Mucosa of rectum (tissue), 2 donors: ENCODE measurements at regions not wholly inside any gene's neighbourhood (a gene's known extent, or its start where the extent isn't known, plus 50 kb on each side); places are given as distances from the start of the nearest gene placed in this dataset.

Source experiments
- H3K27ac ChIP-seq, 2 donors: one replicate each; pipeline ENCODE4 v1.7.0; 2013; ENCODE audit warnings: inconsistent platforms in 2 of 2, low read depth in 2 of 2, low read length in 2 of 2
- H3K27me3 ChIP-seq, 2 donors: one replicate each; pipeline ENCODE4 v1.7.0; 2013; ENCODE audit warnings: low read length in 2 of 2; ENCODE audit not compliant: control insufficient read depth in 2 of 2, insufficient read depth in 2 of 2
- H3K36me3 ChIP-seq, 2 donors: one replicate each; pipeline ENCODE4 v1.7.0; 2013; ENCODE audit warnings: low read length in 2 of 2; ENCODE audit not compliant: control insufficient read depth in 2 of 2, insufficient read depth in 2 of 2
- H3K4me1 ChIP-seq, 2 donors: one replicate each; pipeline ENCODE4 v1.7.0; 2013; ENCODE audit warnings: low read length in 2 of 2, mild to moderate bottlenecking in 1 of 2; ENCODE audit not compliant: control insufficient read depth in 2 of 2, insufficient read depth in 2 of 2
- H3K4me3 ChIP-seq, 2 donors: one replicate each; pipeline ENCODE4 v1.7.0; 2013; ENCODE audit warnings: low read length in 2 of 2
- H3K9ac ChIP-seq, 2 donors: one replicate each; pipeline ENCODE4 v1.7.0; 2013; ENCODE audit warnings: low read length in 2 of 2, low read depth in 1 of 2, mild to moderate bottlenecking in 1 of 2
- H3K9me3 ChIP-seq, 2 donors: one replicate each; pipeline ENCODE4 v1.7.0; 2013; ENCODE audit warnings: low read length in 2 of 2; ENCODE audit not compliant: control insufficient read depth in 2 of 2
- donor health status: healthy.
- donor health status: Normal muscosa, but diverticular disease.

DNA sequence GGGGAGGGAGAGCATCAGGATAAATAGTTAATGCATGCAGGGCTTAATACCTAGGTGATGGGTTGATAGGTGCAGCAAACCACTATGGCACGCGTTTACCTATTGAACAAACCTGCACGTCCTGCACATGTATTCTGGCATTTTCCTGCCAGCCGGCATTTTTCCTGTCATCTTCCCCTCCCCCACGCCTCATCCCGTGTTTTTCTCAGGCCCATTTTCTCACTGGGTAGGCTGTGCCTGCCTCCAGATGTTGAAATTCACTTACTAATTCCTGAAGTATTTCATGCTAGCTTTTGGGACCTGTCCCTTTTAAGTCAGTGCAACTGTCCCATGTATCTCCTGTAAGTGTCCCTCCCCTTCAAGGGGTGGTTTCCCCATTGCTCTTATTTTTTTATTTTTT, 220.3 kb upstream of the NPY start:
- H3K27me3 ChIP-seq, result no peaks in the 10 kb centered on the region
- no peak overlapping the region for H3K4me3 ChIP-seq
- H3K4me1 ChIP-seq, result no peaks in the 10 kb centered on the region
- no peaks in the 10 kb centered on the region for H3K36me3 ChIP-seq
- no peak overlapping the region for H3K9ac ChIP-seq
- H3K27ac ChIP-seq, result no peak overlapping the region
- no peaks in the 10 kb centered on the region for H3K9me3 ChIP-seq

DNA sequence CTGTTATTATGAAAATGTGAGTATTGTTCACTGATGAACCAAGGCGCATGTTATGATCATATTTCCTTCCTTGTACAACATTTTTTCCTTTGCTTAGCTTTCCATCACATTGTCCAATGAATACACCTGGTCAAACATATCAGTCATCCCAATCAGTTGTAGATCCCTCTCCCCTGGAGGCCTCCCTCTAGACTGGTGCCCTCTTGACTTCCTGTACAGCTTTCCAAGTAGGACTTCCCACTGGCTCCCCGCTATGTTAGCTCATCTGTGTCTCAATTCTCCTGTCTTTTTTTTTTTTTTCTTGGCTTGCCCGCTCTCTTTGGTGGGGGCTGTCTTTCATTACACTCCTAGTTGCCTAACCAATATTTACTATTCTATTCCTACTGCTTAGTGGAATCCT, 214.2 kb upstream of the NPY start:
- Histone ChIP-seq H3K9me3 (no peaks in the 10 kb centered on the region), H3K36me3 (no peaks in the 10 kb centered on the region), H3K4me1 (no peaks in the 10 kb centered on the region), H3K27ac (no peak overlapping the region), H3K9ac (no peak overlapping the region), H3K4me3 (no peak overlapping the region), H3K27me3 (no peaks in the 10 kb centered on the region)

DNA sequence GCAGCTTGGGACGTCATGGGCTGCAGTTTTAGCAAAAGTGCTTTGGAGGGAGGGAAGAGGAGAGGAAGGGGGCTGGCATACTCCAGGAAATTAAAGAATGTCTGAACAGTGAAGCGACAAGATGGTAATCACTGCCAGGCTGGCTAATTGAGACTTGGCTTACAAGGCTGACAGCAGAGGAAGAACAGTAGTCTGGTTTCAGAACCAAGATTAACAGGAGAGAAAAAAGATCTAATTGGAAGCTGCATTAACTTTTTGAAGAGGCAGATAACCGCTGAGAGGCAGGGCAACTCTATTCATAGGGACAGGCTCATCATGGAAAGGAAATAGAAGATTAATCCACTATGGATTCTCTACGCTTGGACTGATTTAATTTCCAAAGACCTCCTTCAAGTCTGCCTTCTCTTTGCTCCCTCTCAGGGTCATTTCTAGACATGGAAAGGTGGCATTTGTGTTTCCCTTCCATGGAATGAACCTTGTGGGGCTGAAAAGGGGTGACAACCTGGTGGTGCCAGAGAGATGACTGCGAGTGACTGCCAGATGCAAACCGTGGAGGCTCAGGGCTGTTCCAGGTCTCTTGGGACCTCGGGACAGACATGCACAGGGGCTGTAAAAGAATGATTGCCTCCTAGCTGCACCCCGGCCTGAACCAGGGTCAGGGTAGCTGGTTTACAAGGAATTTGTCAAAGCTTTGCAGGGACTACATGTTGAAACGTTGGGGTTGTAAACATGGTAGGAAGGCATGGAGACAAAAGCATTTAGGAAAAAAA, 210.2 kb upstream of the NPY start:
- Histone ChIP-seq H3K27ac (no peak overlapping the region), H3K36me3 (no peaks in the 10 kb centered on the region), H3K27me3 (no peaks in the 10 kb centered on the region), H3K9me3 (no peaks in the 10 kb centered on the region), H3K4me1 (peaks cover 4% of the 10 kb centered on the region in 2 donors), H3K9ac (no peak overlapping the region), H3K4me3 (peak overlapping the region in 1 of 2 donors; percentile 43)

DNA sequence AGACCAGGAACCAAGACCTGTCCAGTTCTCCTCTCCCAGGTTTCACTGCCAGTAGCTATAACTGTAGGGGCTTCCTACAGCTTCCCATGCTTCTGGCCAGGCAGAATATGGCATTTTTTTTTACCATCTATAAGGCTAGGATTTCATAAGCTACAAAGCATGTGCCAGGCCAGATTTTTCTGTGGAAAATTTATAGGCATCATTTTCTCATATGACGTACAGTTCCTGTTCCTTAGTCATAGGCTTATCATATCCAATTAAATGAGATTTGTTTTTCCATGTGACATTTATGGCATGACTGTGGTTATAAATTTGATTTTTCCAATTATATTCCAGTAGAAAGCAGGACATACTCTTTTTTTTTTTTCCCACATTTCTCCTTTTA, 208.6 kb upstream of the NPY start:
- Histone ChIP-seq H3K9me3 (no peaks in the 10 kb centered on the region), H3K27me3 (no peaks in the 10 kb centered on the region), H3K36me3 (no peaks in the 10 kb centered on the region), H3K9ac (no peak overlapping the region), H3K4me3 (peak overlapping the region; percentile 35 to 43), H3K4me1 (peaks cover 4% of the 10 kb centered on the region in 2 donors), H3K27ac (peak overlapping the region; percentile 75 to 82)

DNA sequence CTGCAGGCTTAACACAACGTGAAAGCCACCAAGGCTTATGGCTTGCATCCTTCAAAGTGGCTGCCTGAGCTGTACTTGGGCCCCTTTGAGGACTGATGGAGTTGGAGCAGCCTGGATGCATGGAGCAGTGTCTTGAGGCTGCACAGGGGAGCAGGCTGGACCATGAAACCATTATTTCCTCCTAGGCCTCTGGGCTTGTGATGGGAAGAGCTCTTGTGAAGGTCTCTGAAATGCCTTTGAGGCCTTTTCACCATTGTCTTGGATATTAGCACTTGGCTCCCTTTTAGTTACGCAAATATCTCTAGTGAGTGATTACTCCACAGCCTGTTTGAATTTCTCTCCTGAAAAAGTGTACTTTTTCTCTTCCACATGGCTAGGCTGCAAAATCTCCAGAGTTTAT, 201.2 kb upstream of the NPY start:
- H3K27ac ChIP-seq, result no peak overlapping the region
- H3K36me3 ChIP-seq, result no peaks in the 10 kb centered on the region
- H3K27me3 ChIP-seq, result no peaks in the 10 kb centered on the region

DNA sequence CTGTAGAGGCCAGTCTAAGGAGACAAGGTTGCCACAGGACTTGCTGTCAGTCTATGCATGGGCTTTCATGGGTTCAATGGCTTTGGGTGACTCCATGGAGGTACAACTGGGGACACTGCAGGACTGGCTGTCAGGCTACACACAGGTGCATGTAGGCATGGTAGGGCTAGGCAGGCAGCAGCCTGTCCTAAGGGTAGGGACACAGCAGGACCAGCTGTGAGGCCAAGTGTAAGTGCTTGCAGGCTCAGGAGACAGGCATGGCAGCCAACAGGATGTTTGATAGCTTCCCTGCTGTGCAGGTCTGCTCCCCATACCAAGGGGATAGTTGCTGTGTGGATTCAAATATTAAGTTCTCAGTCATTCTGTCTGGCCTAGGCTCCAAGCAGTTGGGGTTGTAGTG, 181.0 kb upstream of the NPY start:
- Histone ChIP-seq H3K27me3 (no peaks in the 10 kb centered on the region), H3K9ac (no peak overlapping the region), H3K36me3 (no peaks in the 10 kb centered on the region), H3K4me1 (no peaks in the 10 kb centered on the region), H3K27ac (no peak overlapping the region), H3K9me3 (no peaks in the 10 kb centered on the region), H3K4me3 (no peak overlapping the region)

More for the DNA sequence above, 201.2 kb upstream of the NPY start:
- no peak overlapping the region for H3K4me3 ChIP-seq
- no peak overlapping the region for H3K9ac ChIP-seq
- H3K4me1 ChIP-seq, result no peaks in the 10 kb centered on the region
- no peaks in the 10 kb centered on the region for H3K9me3 ChIP-seq

DNA sequence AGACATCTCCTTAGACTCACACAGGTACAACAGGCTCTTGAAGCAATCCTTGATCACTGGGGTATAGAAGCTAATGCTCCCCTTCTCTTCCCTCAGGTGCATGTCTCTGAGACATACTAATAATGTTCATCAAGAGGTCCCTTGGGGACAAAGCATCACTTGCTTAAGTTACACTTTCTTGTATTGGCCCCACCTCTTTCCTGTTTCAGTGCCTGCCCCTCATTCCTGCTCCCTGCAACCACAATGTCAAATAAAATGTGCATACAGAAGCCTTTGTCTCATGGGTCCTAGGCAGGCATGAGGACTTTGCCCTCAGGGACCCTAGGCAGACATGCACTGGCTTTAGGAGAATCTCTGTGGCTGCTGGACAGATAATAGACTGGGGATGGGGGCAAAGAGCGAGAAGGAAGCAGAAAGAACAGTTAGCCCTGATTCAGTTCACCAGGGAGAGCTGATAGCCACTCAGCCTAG, 175.0 kb upstream of the NPY start:
- Histone ChIP-seq H3K4me1 (no peaks in the 10 kb centered on the region), H3K27me3 (no peaks in the 10 kb centered on the region), H3K9ac (no peak overlapping the region), H3K27ac (no peak overlapping the region), H3K4me3 (no peak overlapping the region), H3K9me3 (no peaks in the 10 kb centered on the region), H3K36me3 (no peaks in the 10 kb centered on the region)

DNA sequence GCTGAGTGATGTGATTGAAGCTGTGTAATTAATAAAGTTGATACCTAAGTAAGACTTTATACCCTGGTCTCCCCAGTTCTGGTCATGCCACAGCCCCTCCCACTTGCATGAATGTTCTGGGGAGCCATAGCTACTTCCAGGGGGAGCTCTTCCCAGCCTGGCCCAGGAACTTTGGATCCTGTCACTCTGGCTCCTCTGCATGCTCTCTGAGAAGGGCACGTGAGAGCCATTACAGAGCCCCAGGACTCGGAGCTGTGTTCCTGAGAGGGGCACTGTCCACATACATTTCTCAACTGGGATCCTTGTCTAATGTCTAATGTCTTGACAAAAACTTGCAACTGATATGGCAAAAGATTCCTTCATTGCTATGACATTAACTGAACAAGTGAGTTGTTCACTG, 173.9 kb upstream of the NPY start:
- Histone ChIP-seq H3K4me1 (no peaks in the 10 kb centered on the region), H3K9ac (no peak overlapping the region), H3K36me3 (no peaks in the 10 kb centered on the region), H3K4me3 (no peak overlapping the region), H3K27ac (no peak overlapping the region), H3K27me3 (no peaks in the 10 kb centered on the region), H3K9me3 (no peaks in the 10 kb centered on the region)

DNA sequence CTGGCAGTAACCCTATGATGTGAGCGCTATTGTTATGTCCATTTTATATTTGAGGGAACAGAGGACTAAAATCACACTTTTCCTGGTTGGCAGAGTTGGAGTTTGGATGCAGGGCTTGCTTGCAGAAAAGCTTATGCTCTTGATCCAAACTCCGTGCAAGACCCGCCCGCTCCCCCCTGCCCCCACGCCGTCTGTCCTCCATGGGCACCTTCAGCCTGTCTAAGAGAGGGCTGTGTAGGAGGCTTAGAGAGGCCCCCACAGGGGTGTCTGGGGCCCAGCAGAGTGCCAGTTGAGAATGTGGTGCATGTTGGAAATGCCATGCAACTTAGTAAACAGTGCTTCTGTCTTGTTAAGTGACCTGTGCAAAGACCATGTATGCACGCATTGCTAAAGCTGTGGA, 170.5 kb upstream of the NPY start:
- H3K9me3 ChIP-seq, result no peaks in the 10 kb centered on the region
- peaks cover 0 to 4% of the 10 kb centered on the region in 2 donors for H3K4me1 ChIP-seq
- no peaks in the 10 kb centered on the region for H3K27me3 ChIP-seq
- no peak overlapping the region for H3K9ac ChIP-seq
- no peaks in the 10 kb centered on the region for H3K36me3 ChIP-seq
- no peak overlapping the region for H3K27ac ChIP-seq
- H3K4me3 ChIP-seq, result no peak overlapping the region

DNA sequence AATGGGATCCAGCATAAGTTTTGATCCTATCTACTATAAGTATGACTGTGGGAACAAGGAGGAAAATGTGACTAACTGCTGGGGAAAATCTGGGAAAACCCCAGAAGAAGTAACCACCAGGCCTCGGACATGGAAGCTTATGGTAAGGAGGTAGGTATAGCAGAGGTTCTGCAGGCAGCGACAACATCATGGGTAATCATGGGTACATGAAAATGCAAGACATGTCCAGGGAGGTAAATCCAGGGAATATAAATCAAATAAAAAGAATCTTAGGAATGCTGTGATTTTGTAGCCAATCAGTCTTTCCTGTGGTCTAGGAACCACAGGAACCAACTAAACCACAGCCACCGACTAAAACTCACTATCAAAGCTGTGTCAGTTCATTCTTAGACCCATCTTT, 168.3 kb upstream of the NPY start:
- H3K36me3 ChIP-seq, result no peaks in the 10 kb centered on the region
- H3K27ac ChIP-seq, result no peak overlapping the region
- H3K9me3 ChIP-seq, result no peaks in the 10 kb centered on the region

More for the DNA sequence above, 168.3 kb upstream of the NPY start:
- H3K4me1 ChIP-seq, result peaks cover 0 to 4% of the 10 kb centered on the region in 2 donors
- no peaks in the 10 kb centered on the region for H3K27me3 ChIP-seq
- H3K9ac ChIP-seq, result no peak overlapping the region
- H3K4me3 ChIP-seq, result no peak overlapping the region
